ENCODE measurements at regions not wholly inside any gene's neighbourhood (a gene's known extent, or its start where the extent isn't known, plus 50 kb on each side); places are given as distances from the start of the nearest gene placed in this dataset.

DNA sequence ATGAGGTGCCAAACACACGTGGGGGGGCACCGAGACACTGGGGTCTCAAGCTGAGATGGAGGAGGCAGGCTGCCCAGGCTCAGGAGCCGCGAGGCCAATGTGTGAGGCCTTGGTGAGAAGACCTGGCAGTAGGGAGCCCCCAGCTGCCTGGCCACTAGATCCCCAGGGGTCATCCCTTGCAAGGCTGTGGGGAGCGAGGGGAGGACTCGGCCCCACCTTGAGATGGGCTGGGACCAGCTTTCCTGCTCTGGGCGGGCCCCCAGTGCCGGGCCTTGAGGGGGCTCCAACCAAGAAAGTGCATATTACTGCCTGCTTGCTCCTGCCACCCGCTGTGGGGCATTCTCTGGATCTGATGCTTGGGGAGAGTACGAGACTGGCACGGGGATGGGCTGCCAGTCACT is 107.0 kb downstream of the CTTN start:
- no peak for DNase-seq
- TF ChIP-seq GATA1 (IDR thresholded peaks at IDR 0.05; ENCODE audit: low read depth, low read length) (no peak), POLR2A (IDR thresholded peaks at IDR 0.05; ENCODE audit: low read length) (no peak)

DNA sequence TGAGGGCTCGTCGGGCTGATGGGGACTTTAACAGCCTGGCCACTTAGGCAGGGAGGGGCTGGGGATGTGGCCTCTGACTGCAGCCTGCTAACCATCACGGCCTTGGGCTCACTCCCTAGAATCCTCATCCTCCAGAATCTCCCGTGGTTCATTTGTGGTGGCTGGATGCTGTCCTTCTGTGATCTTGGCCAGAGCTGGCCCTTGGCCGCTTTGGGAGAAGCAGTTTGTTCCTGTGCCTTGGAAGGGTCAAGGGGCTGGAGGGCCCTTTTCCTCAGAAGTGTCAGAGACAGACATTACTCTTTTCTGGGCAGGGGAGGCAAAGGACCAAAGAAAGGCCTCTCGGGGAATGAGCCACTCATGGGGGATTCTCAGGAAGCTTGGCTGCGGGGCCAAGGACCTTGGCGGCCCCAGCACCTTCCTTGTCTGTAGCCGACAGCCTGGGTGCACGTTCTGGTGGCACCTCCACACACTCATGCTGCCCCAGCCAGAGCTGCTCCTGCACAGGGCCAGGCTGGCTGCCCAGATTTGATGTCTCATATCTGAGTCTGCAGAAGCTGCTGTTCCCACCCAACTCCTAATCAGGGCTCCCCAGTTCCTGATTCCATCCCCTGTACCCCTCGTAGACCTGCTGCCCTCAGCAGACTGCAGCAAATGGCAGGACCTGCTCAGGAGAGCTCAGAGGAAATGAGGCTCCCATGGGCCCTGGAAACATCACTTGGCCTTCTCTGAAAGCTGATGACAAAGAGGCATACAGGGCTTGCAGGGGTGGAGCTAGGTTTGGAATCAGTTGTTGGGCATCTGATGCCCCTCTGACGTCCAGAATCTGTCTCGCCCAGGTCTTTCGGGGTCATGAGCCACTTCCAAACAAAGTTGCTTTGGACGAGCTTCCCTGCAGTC is 107.7 kb downstream of the CTTN start:
- no peak for DNase-seq

DNA sequence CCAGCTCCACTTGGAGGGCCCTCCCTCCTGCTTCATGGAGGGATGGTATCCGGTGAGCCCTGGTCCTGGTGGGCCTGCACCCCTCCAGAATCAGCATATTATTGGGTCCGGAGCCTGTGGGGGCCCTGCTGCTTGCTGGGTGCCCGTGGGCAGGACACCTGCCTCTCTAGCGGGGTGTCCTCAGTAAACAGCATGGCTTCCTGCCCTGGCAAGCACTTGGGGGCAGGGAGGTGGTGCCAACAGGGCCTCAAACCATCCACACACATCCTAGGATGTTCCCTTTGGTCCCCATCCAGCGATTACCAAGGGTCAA is 108.3 kb downstream of the CTTN start:
- no peak for DNase-seq
- TF ChIP-seq POLR2A (IDR thresholded peaks at IDR 0.05; ENCODE audit: low read length), result no peak
- no peak for TF ChIP-seq GATA1 (IDR thresholded peaks at IDR 0.05; ENCODE audit: low read depth, low read length)

More for the DNA sequence above, 107.7 kb downstream of the CTTN start:
- no peak for TF ChIP-seq GATA1 (IDR thresholded peaks at IDR 0.05; ENCODE audit: low read depth, low read length)
- no peak for TF ChIP-seq POLR2A (IDR thresholded peaks at IDR 0.05; ENCODE audit: low read length)

DNA sequence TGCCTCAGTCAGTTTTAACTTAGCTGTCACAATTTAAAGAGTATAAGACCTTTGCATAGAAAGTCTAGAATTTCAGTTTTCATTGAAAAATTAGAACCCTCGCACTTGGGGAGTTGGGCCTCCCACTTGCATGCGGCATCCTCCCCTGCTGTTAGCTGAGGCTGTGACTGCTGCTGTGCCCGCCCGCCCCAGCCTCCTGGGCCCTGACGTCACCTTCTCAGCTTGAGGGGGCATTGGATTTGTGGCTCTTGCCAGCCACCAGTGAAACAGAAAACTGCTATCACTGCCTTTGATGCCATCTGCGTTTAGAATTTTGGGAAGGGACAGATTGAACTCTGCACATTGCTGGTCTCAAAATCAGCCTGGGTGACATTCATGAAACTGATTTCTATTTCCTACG is 108.7 kb downstream of the CTTN start:
- no peak for DNase-seq
- no peak for TF ChIP-seq GATA1 (IDR thresholded peaks at IDR 0.05; ENCODE audit: low read depth, low read length)
- TF ChIP-seq POLR2A (IDR thresholded peaks at IDR 0.05; ENCODE audit: low read length), result no peak

DNA sequence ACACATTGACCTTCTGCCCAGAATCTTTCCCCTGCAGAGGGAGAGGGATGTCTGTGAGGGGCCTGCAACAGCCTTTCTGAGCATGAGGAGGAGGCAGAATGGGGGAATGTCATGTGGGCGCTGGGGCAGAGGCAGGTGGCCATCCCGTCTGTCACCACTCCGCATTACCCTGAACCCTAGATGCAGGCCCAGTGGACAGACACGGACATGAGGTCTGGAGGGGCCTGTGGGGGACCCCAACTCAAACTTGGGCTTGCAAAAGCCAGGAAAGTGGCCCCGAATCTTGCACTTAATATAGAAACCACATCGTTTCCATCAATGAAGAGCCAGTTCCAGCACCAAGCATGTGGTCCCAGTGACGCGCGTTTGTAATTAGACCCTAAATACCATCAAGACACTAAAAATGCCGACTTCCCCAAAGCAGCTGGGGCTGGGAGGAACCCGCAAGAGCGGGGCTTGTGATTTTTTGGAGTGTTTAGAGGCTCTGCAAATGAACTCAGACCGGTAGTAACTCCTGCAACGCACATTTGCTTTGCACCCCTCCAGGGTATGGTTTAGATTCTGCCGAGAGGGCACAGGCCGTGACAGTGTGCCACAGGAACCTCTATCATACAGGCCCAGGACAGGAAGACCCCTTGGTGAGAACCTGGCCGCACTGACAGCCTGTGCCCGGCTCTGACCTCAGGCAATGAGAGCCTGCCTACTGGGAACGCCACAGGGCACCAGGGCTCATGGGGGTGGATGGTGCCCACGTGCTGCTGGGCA is 109.3 kb downstream of the CTTN start:
- DNase-seq, result no peak
- no peak for TF ChIP-seq POLR2A (IDR thresholded peaks at IDR 0.05; ENCODE audit: low read length)

DNA sequence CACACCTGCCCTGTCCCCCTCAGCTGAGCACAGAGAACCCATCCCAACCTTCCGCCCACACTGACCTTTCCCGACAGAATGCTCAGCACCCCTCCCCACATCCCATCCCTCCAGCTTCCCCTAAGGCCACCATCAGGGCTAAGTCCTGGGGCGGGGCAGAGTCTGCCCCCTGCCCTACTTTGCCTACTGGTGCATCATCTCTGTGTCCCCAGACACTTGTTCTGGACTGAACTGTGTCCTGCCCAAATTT is 109.8 kb downstream of the CTTN start:
- DNase-seq, result no peak
- TF ChIP-seq POLR2A (IDR thresholded peaks at IDR 0.05; ENCODE audit: low read length) (no peak), GATA1 (IDR thresholded peaks at IDR 0.05; ENCODE audit: low read depth, low read length) (no peak)

DNA sequence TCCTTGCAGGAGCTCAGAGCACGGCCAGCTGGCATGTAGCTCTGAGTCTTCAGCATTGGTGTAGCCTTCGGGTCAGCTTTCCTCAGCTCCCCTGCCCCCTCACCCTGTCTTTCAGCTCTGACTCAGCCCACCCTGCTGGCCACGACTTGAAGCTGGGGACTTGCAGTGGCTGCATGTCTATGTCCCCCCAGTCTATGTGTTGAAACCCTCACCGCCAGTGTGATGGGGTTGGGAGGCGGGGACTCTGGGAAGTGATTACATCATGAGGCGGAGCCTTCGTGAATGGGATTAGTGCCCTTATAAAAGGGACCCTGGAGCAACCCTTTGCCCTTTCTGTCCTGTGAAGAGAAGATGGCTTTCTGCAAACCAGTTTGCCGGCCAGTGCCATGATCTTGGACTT is 111.1 kb downstream of the CTTN start:
- TF ChIP-seq GATA1 (IDR thresholded peaks at IDR 0.05; ENCODE audit: low read depth, low read length), result no peak
- no peak for TF ChIP-seq POLR2A (IDR thresholded peaks at IDR 0.05; ENCODE audit: low read length)
- no peak for DNase-seq

DNA sequence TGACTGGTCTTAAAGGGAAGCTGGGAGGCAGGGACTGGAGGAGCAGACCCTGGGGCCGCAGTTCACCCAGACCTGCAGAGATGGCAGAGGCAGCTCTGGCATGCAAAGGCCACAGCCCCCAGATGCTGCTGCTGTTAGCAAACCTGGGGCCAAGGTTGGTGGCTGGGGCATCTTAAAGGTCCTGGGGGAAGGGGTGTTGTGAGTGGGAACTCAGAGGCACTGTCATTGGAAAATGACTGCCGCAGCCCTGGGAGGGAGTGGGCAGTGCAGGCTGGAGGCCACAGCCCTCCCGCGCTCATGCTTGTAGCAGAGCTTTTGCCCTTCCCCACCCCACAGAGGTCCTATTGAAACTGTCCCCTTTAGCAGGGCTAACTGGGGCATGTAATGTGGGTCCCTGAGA is 111.8 kb downstream of the CTTN start:
- DNase-seq, result no peak
- TF ChIP-seq GATA1 (IDR thresholded peaks at IDR 0.05; ENCODE audit: low read depth, low read length), result no peak
- no peak for TF ChIP-seq POLR2A (IDR thresholded peaks at IDR 0.05; ENCODE audit: low read length)

DNA sequence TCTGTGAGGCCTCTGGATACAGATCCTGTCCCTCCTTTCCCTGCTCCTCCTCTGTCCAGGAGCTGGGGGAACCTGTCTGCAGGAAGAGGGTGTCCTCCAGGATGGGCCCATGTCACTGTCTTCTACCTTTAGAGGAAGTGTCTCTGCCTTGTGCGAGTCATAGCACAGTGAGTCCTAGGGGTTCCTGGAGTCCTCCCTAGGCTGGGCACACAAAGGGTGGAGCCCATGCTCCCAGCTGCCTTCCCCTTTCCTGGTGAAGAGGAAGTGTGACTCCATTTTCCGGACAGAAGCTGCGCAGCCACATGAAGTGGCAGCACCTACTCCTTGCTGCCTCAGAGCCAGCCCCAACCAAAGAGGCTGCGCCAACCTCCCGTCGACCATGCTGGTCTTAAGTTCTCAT is 112.2 kb downstream of the CTTN start:
- DNase-seq, result no peak

DNA sequence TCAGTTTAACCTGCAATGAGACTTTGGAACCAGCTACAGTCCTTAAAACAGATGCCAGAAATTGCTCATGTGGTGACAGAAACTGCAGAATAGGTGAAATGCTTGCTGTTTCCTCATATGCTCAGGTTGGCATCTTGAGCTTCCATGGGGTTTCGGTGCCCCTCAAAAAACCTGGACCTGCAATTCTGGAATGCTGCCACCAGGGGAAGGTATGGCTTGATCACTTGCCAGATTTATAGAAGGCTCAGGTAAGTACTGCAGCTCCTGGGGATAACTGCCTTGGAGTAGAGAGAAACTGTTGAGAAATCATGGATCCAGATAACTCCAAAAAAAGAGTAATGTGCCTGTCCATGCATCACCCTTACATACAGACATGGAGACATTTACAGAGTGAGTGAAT is 113.0 kb downstream of the CTTN start:
- TF ChIP-seq POLR2A (IDR thresholded peaks at IDR 0.05; ENCODE audit: low read length) (no peak), GATA1 (IDR thresholded peaks at IDR 0.05; ENCODE audit: low read depth, low read length) (no peak)

More for the DNA sequence above, 112.2 kb downstream of the CTTN start:
- TF ChIP-seq POLR2A (IDR thresholded peaks at IDR 0.05; ENCODE audit: low read length), result no peak

DNA sequence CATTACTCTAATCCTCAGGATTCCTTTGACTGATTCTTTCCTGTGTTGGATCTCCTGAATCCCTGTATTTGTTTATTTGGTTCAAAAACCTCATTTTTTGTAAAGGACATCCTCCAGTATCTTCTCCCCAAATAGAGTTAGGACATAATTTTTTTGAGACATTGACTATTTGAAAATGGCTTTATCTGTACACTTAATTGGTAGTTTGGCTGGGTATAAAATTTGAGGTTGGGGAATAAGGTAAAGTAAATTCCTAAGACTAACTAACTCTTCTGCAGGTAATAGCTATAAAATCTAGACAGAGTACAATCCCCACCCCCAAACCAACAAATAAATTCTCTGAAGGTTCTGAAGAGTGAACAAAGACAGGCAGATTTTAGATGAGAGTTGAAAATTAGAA is 114.4 kb downstream of the CTTN start:
- no peak for TF ChIP-seq GATA1 (IDR thresholded peaks at IDR 0.05; ENCODE audit: low read depth, low read length)
- no peak for TF ChIP-seq POLR2A (IDR thresholded peaks at IDR 0.05; ENCODE audit: low read length)
- DNase-seq, result no peak

More for the DNA sequence above, 113.0 kb downstream of the CTTN start:
- DNase-seq, result no peak

DNA sequence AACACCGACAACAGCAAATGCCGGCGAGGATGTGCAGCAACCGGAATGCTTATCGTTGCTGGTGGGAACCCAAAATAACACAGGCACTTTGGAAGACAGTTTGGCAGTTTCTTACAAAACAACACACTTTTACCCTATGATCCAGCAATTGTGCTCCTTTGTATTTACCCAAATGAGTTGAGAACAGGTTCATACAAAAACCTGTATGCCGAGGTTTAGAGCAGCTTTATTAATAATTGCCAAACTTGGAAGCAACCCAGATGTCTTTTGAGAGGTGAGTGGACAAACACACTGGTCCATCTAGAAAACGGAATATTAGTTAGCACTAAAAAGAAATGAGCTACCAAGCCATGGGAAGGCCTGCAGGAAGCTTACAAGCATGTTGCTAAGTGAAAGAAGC is 118.9 kb downstream of the CTTN start:
- TF ChIP-seq GATA1 (IDR thresholded peaks at IDR 0.05; ENCODE audit: low read depth, low read length) (no peak), POLR2A (IDR thresholded peaks at IDR 0.05; ENCODE audit: low read length) (no peak)
- DNase-seq, result no peak

DNA sequence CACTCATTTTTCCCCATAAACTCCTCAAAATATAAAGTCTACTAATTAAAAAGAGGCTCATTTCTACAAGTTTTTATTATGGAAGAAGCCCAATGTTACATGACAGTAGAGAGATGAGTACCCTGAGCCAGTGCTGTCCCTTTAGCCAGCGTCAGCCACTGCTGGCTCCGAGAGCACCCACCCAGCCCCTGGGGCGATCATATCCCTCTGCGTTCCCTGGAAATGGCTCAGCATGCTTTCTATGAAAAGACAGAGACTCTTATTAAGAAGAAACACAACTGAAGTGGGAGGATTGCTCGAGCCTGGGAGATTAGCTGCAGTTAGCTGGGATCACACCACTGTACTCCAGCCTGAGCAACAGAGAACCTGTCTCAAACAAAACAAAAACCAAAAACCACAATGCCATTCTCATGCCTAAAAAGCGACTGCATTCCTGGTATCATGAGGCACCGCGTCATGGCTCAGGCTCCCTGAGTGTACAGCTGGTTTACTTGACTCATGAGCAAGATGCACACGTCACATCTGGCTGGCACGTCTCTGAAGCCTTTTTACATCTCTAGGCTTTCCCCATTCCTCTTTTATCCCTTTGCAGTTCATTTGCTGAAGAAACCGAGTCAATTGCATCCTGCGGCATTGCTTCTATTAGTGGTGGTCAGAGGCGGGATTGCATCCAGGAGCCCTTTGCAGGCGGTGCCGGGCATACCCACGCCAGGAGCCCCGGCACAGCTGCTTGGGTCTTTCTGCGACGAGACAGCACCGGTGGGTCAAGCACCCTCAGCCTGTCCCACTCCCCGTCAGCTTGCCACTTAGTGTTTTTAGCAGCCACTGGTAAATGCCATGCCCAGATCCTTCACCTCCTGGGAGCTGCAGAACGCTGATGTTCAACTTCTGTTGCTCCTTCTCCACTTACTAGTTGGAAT is 119.9 kb downstream of the CTTN start:
- no peak for DNase-seq
- TF ChIP-seq GATA1 (IDR thresholded peaks at IDR 0.05; ENCODE audit: low read depth, low read length) (no peak), POLR2A (IDR thresholded peaks at IDR 0.05; ENCODE audit: low read length) (no peak)

DNA sequence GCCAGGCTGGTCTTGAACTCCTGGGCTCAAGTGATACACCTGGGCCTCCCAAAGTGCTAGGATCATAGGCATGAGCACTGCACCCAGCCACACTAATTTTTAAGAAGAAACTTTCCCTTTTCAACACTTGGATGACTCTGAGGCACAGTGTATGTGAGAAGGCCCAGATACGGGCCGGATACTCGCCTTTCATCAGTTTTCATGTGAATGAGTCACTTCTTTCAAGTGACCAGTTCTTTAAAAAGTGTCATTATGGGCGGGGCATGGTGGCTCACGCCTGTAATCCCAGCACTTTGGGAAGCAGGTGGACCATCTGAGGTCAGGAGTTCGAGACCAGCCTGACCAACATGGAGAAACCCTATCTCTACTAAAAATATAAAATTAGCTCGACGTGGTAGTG is 120.8 kb downstream of the CTTN start:
- DNase-seq, result no peak
- no peak for TF ChIP-seq GATA1 (IDR thresholded peaks at IDR 0.05; ENCODE audit: low read depth, low read length)

Measured in erythroblast (primary cell).